Endodermal cell (in vitro differentiated cells): ENCODE measurements at regions not wholly inside any gene's neighbourhood (a gene's known extent, or its start where the extent isn't known, plus 50 kb on each side); places are given as distances from the start of the nearest gene placed in this dataset.

Experiments used
- DNase-seq: peaks from one replicate; pipeline ENCODE4 v3.0.0-alpha.2; 2017
- H3K27ac ChIP-seq: 2 replicates; pipeline ENCODE4 v1.5.1; 2013; ENCODE audit warnings: mild to moderate bottlenecking, low read depth, low read length, moderate library complexity
- H3K27me3 ChIP-seq: 2 replicates; pipeline ENCODE4 v1.6.1; 2013; ENCODE audit warnings: mild to moderate bottlenecking, low read length, moderate library complexity; ENCODE audit not compliant: insufficient read depth, control insufficient read depth, poor library complexity, severe bottlenecking
- H3K36me3 ChIP-seq: 2 replicates; pipeline ENCODE4 v1.7.0; 2013; ENCODE audit warnings: mild to moderate bottlenecking, low read length, moderate library complexity; ENCODE audit not compliant: control insufficient read depth, insufficient read depth
- H3K4me1 ChIP-seq: one replicate; pipeline ENCODE4 v1.7.0; 2013; ENCODE audit warnings: low read length; ENCODE audit not compliant: control insufficient read depth, insufficient read depth
- H3K4me3 ChIP-seq: 2 replicates; pipeline ENCODE4 v1.5.1; 2013; ENCODE audit warnings: mild to moderate bottlenecking, low read length, moderate library complexity
- H3K9ac ChIP-seq: 2 replicates; pipeline ENCODE4 v1.6.1; 2013; ENCODE audit warnings: mild to moderate bottlenecking, low read length, moderate library complexity; ENCODE audit not compliant: poor library complexity, severe bottlenecking; ENCODE audit errors: extremely low read depth
- H3K9me3 ChIP-seq: 2 replicates; pipeline ENCODE4 v1.6.1; 2013; ENCODE audit warnings: mild to moderate bottlenecking, low read length, moderate library complexity; ENCODE audit not compliant: control insufficient read depth
- H3K27ac Mint-ChIP-seq: 2 replicates; pipeline ENCODE4 v1.8.0; 2020; ENCODE audit warnings: mixed read lengths
- H3K27me3 Mint-ChIP-seq: 2 replicates; pipeline ENCODE4 v1.8.0; 2021; ENCODE audit warnings: mild to moderate bottlenecking, mixed read lengths; ENCODE audit not compliant: insufficient read depth
- H3K36me3 Mint-ChIP-seq: 2 replicates; pipeline ENCODE4 v1.8.0; 2020; ENCODE audit warnings: low read depth, mixed read lengths
- H3K4me1 Mint-ChIP-seq: 2 replicates; pipeline ENCODE4 v1.8.0; 2020; ENCODE audit warnings: mixed read lengths
- H3K4me3 Mint-ChIP-seq: 2 replicates; pipeline ENCODE4 v1.8.0; 2020; ENCODE audit warnings: mild to moderate bottlenecking, moderate library complexity, mixed read lengths
- H3K9me3 Mint-ChIP-seq: 2 replicates; pipeline ENCODE4 v1.8.0; 2020; ENCODE audit warnings: mild to moderate bottlenecking, mixed read lengths
- WGBS, 2 experiments: methylation state at CpG; one replicate each; pipeline versions ENCODE4 v1.1.5 to v1.1.7; 2013; ENCODE audit warnings: missing lambda C conversion rate in 2 of 2, mixed read lengths in 1 of 2; ENCODE audit not compliant: insufficient coverage in 1 of 2, insufficient read length in 1 of 2; 5-methylcytosine and 5-hydroxymethylcytosine counted together
- TF ChIP-seq, protein P1 (sequence below): fragments of 200-600 bp; sonication (generic); conservative IDR thresholded peaks from 2 replicates; pipeline ENCODE4 v1.5.0; 2021; ENCODE audit warnings: antibody characterized with exemption, mild to moderate bottlenecking

DNA sequence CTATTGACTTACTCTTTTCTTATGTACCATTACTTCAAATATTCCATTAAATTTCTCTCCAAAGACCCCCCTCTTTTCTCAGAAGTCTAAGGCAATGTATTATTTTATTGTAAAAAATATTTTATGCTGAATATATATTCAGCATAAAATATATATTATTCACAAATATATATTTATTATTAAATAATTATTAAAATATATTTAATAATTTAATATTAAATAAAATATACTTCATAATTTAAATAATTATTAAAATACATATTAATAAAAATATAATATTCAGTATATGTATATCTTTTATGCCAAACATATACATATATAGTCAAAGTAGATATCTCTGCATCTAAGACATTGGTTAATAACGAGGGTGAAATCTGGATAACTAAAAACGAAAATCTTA lies 418.4 kb downstream of the GASK1B start:
- Histone ChIP-seq H3K4me3 (no peak overlapping the region), H3K36me3 (no peaks in the 10 kb centered on the region)

DNA sequence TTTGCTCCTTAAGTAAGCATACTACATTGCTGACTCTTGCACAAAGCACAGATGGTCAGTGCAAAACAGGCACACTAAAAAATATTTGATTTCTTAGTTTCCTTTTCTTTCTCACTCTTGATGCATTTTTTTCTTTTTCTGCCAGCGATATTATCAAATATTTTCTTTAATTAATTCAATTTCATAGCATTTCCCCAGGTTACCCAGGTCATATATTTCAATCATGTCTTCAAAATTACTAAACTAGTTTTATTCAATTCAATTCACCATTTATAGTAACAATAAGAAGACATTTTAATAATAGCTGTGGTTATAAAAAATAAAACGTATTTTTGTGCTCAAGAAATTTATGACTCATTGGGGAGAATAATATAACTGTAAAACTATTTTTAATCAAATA lies 421.2 kb downstream of the GASK1B start:
- Mint-ChIP-seq H3K4me1 (no peaks in the 10 kb centered on the region), H3K27me3 (no peaks in the 10 kb centered on the region), H3K27ac (no peak overlapping the region), H3K4me3 (no peak overlapping the region), H3K9me3 (peaks cover 8% of the 10 kb centered on the region), H3K36me3 (no peaks in the 10 kb centered on the region)
- no peaks in the 10 kb centered on the region for H3K27me3 ChIP-seq
- H3K27ac ChIP-seq = no peak overlapping the region
- H3K36me3 ChIP-seq = no peaks in the 10 kb centered on the region
- no peaks in the 10 kb centered on the region for H3K9me3 ChIP-seq
- DNase-seq = no peak
- no peak overlapping the region for H3K4me3 ChIP-seq
- WGBS, 2 experiments = 96 to 100% methylated on average over 1 of the region's 2 CpGs
- TF ChIP-seq, protein P1, sequence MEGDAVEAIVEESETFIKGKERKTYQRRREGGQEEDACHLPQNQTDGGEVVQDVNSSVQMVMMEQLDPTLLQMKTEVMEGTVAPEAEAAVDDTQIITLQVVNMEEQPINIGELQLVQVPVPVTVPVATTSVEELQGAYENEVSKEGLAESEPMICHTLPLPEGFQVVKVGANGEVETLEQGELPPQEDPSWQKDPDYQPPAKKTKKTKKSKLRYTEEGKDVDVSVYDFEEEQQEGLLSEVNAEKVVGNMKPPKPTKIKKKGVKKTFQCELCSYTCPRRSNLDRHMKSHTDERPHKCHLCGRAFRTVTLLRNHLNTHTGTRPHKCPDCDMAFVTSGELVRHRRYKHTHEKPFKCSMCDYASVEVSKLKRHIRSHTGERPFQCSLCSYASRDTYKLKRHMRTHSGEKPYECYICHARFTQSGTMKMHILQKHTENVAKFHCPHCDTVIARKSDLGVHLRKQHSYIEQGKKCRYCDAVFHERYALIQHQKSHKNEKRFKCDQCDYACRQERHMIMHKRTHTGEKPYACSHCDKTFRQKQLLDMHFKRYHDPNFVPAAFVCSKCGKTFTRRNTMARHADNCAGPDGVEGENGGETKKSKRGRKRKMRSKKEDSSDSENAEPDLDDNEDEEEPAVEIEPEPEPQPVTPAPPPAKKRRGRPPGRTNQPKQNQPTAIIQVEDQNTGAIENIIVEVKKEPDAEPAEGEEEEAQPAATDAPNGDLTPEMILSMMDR = no peak
- no peak overlapping the region for H3K9ac ChIP-seq
- H3K4me1 ChIP-seq = no peaks in the 10 kb centered on the region

More for the DNA sequence above, 418.4 kb downstream of the GASK1B start:
- peaks cover 8% of the 10 kb centered on the region for H3K9me3 Mint-ChIP-seq
- no peaks in the 10 kb centered on the region for H3K9me3 ChIP-seq
- TF ChIP-seq, protein P1 = no peak
- H3K4me1 ChIP-seq = no peaks in the 10 kb centered on the region
- H3K27ac ChIP-seq = no peak overlapping the region
- DNase-seq = no peak
- no peaks in the 10 kb centered on the region for H3K27me3 Mint-ChIP-seq
- H3K27me3 ChIP-seq = no peaks in the 10 kb centered on the region
- H3K4me1 Mint-ChIP-seq = no peaks in the 10 kb centered on the region
- H3K36me3 Mint-ChIP-seq = no peaks in the 10 kb centered on the region
- H3K9ac ChIP-seq = no peak overlapping the region
- WGBS, 2 experiments = 100% methylated on average over 2 of the region's 2 CpGs; no CpG with 5 or more reads in 1 of the 2 experiments
- no peak overlapping the region for H3K4me3 Mint-ChIP-seq
- H3K27ac Mint-ChIP-seq = no peak overlapping the region

DNA sequence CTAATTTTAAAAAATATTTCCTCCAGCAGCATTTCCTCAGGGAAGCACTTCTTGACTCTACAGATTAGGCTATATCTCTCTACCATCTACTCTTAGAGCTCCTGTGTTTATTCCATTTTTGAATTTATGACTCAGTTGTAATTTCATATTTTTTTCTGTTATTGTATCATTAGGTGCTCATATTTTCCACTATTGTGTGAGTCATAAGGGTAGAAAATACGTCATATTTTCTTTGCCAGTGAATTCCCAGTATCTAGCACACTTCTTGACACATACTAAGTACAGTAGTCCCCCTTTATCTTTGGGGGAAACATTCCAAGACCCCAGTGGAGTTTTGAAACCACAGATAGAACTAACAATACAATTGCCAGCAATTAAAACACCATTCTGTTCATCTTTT lies 431.2 kb downstream of the GASK1B start:
- no peaks in the 10 kb centered on the region for H3K36me3 Mint-ChIP-seq
- H3K4me1 ChIP-seq = no peaks in the 10 kb centered on the region
- H3K9me3 Mint-ChIP-seq = no peaks in the 10 kb centered on the region
- no peaks in the 10 kb centered on the region for H3K27me3 ChIP-seq
- H3K9ac ChIP-seq = no peak overlapping the region
- H3K4me1 Mint-ChIP-seq = no peaks in the 10 kb centered on the region
- DNase-seq = no peak
- H3K4me3 ChIP-seq = no peak overlapping the region
- H3K27ac ChIP-seq = no peak overlapping the region
- H3K36me3 ChIP-seq = no peaks in the 10 kb centered on the region
- no peak overlapping the region for H3K4me3 Mint-ChIP-seq
- TF ChIP-seq, protein P1 = no peak
- no peaks in the 10 kb centered on the region for H3K9me3 ChIP-seq
- WGBS, 2 experiments = 95% methylated on average over 1 of the region's 1 CpG; no CpG with 5 or more reads in 1 of the 2 experiments
- H3K27me3 Mint-ChIP-seq = no peaks in the 10 kb centered on the region
- no peak overlapping the region for H3K27ac Mint-ChIP-seq
